Erythroblast (primary cell): ENCODE measurements at regions not wholly inside any gene's neighbourhood (a gene's known extent, or its start where the extent isn't known, plus 50 kb on each side); places are given as distances from the start of the nearest gene placed in this dataset.

Experiments
- GATA1 ChIP-seq: IDR thresholded peaks from 2 replicates; pipeline ENCODE4 v1.6.1; 2011; ENCODE audit warnings: low read depth, mild to moderate bottlenecking, control low read depth, low read length, moderate library complexity
- POLR2A ChIP-seq: IDR thresholded peaks from 2 replicates; pipeline ENCODE4 v1.6.1; 2011; ENCODE audit warnings: mild to moderate bottlenecking, low read length

- TF ChIP-seq POLR2A, result no peak
- no peak for TF ChIP-seq GATA1
These were observed 354.1 kb downstream of the EIPR1 start for GRCh38 chr2:3023531-3023930.
